ENCODE measurements at regions not wholly inside any gene's neighbourhood (a gene's known extent, or its start where the extent isn't known, plus 50 kb on each side); places are given as distances from the start of the nearest gene placed in this dataset.

GRCh38 chr20:16877053-16877554, 128.9 kb downstream of the OTOR start (continued):
- no peak for TF ChIP-seq ATF2 (IDR thresholded peaks at IDR 0.05; ENCODE audit: low read length)

DNA sequence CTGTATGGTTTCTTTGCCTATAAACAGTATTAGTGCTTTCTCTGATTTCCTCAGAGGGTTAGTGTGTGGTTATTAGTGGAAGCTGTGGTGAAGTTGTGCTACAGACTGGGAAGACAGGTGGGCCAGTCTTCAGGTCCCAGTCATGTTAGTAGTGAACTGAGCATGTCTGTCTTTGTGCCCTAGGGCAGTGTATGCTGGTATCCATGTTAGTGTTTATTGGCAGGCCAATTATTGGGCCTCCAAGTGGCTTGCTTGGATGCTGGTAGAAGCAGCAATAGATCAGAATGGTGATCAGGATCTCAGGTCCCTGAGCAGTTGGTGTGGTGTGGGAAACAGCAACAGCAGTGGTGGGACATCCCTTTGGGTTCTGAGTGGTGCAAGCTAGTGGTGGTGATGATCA, 137.6 kb downstream of the OTOR start:
- TF ChIP-seq JUNB (IDR thresholded peaks at IDR 0.05) (no peak), ESRRA (IDR thresholded peaks at IDR 0.05; ENCODE audit: low read length) (no peak), NFYA (IDR thresholded peaks at IDR 0.05; ENCODE audit: borderline replicate concordance, low read depth, low read length) (no peak), SUPT20H (IDR thresholded peaks at IDR 0.05; ENCODE audit: borderline replicate concordance, control insufficient read depth, low read depth, low read length) (no peak), NR2C2 (IDR thresholded peaks at IDR 0.05; ENCODE audit: borderline replicate concordance, control insufficient read depth, insufficient read length, low read depth) (no peak), BRCA1 (IDR thresholded peaks at IDR 0.05; ENCODE audit: low read depth, low read length) (no peak), TCF3 (IDR thresholded peaks at IDR 0.05; ENCODE audit: borderline replicate concordance, insufficient read depth, low read depth, low read length) (no peak), NKRF (conservative IDR thresholded peaks at IDR 0.05) (no peak), KLF5 (IDR thresholded peaks at IDR 0.05; ENCODE audit: partially characterized antibody) (no peak), STAT1 (conservative IDR thresholded peaks at IDR 0.05) (no peak), IRF4 (IDR thresholded peaks at IDR 0.05; ENCODE audit: low read depth, low read length) (no peak), SIX5 (IDR thresholded peaks at IDR 0.05; ENCODE audit: low read depth, low read length, severe bottlenecking) (no peak), ASH2L (IDR thresholded peaks at IDR 0.05; ENCODE audit: borderline replicate concordance, low read depth) (no peak), SP1 (IDR thresholded peaks at IDR 0.05; ENCODE audit: low read depth, low read length) (no peak), YY1 (IDR thresholded peaks at IDR 0.05; ENCODE audit: low read depth, low read length) (no peak), BCL11A (IDR thresholded peaks at IDR 0.05; ENCODE audit: low read depth, low read length) (no peak), CBFB (IDR thresholded peaks at IDR 0.05; ENCODE audit: low read depth) (no peak)
- TF ChIP-seq, protein P1, sequence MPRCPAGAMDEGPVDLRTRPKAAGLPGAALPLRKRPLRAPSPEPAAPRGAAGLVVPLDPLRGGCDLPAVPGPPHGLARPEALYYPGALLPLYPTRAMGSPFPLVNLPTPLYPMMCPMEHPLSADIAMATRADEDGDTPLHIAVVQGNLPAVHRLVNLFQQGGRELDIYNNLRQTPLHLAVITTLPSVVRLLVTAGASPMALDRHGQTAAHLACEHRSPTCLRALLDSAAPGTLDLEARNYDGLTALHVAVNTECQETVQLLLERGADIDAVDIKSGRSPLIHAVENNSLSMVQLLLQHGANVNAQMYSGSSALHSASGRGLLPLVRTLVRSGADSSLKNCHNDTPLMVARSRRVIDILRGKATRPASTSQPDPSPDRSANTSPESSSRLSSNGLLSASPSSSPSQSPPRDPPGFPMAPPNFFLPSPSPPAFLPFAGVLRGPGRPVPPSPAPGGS (IDR thresholded peaks at IDR 0.05; ENCODE audit: borderline replicate concordance, insufficient read depth, low read depth, low read length, poor library complexity, severe bottlenecking): no peak
- Histone ChIP-seq H3K36me3 (ENCODE audit: control insufficient read depth in 2 of 2, insufficient read depth in 2 of 2, low read length in 1 of 2) (no peaks in the 10 kb centered on the region), H3K4me3 (no peak overlapping the region), H3K27me3 (replicated peaks in 1 of 2; ENCODE audit: control insufficient read depth in 2 of 2, insufficient read depth in 2 of 2, low read length in 1 of 2) (no peaks in the 10 kb centered on the region), H3K9ac (ENCODE audit: control insufficient read depth, insufficient read depth, low read length) (no peak overlapping the region), H2AFZ (ENCODE audit: control insufficient read depth, low read depth, low read length) (no peak overlapping the region), H4K20me1 (ENCODE audit: control insufficient read depth, insufficient read depth) (no peaks in the 10 kb centered on the region), H3K9me3 (replicated peaks; ENCODE audit: control insufficient read depth, insufficient read depth, low read length) (no peaks in the 10 kb centered on the region), H3K79me2 (ENCODE audit: control insufficient read depth, insufficient read depth, low read length) (no peaks in the 10 kb centered on the region), H3K27ac (ENCODE audit: control insufficient read depth, insufficient read depth) (no peak overlapping the region), H3K4me2 (ENCODE audit: control insufficient read depth, insufficient read depth) (no peak overlapping the region), H3K4me1 (ENCODE audit: control insufficient read depth, insufficient read depth, low read length) (no peaks in the 10 kb centered on the region)
- DNase-seq (ENCODE audit: low read depth, low spot score): no peak
- POLR2A ChIA-PET: no interaction called here
- FAIRE-seq: no peak
- intact Hi-C loops (cut with micrococcal nuclease; ENCODE audit: unreplicated experiment): no loop called here
- no TSS peak for BruUV-seq (replicated peaks)
- CTCF ChIA-PET: no interaction called here
- SMC1A ChIA-PET (ENCODE audit: uncharacterized antibody, unreplicated experiment): no interaction called here
- in situ Hi-C loops (cut with MboI): no loop called here
- ATAC-seq: no peak
- RAD21 ChIA-PET (ENCODE audit: unreplicated experiment): no interaction called here
